Keratinocyte (primary cell): ENCODE measurements at regions not wholly inside any gene's neighbourhood (a gene's known extent, or its start where the extent isn't known, plus 50 kb on each side); places are given as distances from the start of the nearest gene placed in this dataset.

ENCODE experiments used
- DNase-seq: peaks from one replicate; pipeline ENCODE4 v3.0.0-alpha.2; 2011; ENCODE audit warnings: low read depth, missing footprints, low spot score
- FAIRE-seq: peaks from 2 replicates; lab custom pipeline; 2011; peaks lifted over from hg19 to GRCh38; lab: Jason Lieb, UNC
- H2AFZ ChIP-seq: 2 replicates; pipeline ENCODE4 v1.6.0; 2012; ENCODE audit warnings: low read length, control low read depth, inconsistent platforms; ENCODE audit not compliant: control insufficient read depth
- H3K27ac ChIP-seq: 2 replicates; pipeline ENCODE4 v1.5.1; 2011; ENCODE audit warnings: low read length; ENCODE audit not compliant: control insufficient read depth, insufficient read depth
- H3K27me3 ChIP-seq: 3 replicates; pipeline ENCODE4 v1.6.0; 2011; ENCODE audit warnings: low read length; ENCODE audit not compliant: control insufficient read depth, insufficient read depth; ENCODE audit errors: extremely low read depth
- H3K36me3 ChIP-seq, 2 experiments: 2 replicates in 1 of 2; 3 replicates in 1 of 2; pipeline ENCODE4 v1.5.1; 2011; ENCODE audit warnings: low read length in 2 of 2, mild to moderate bottlenecking in 1 of 2; ENCODE audit not compliant: control insufficient read depth in 2 of 2, insufficient read depth in 2 of 2; ENCODE audit errors: extremely low read depth in 1 of 2
- H3K4me1 ChIP-seq: 3 replicates; pipeline ENCODE4 v1.5.1; 2011; ENCODE audit warnings: low read length; ENCODE audit not compliant: control insufficient read depth, insufficient read depth; ENCODE audit errors: extremely low read depth
- H3K4me2 ChIP-seq: 3 replicates; pipeline ENCODE4 v1.6.0; 2011; ENCODE audit warnings: low read depth, low read length; ENCODE audit not compliant: control insufficient read depth, insufficient read depth; ENCODE audit errors: extremely low read depth
- H3K4me3 ChIP-seq, 3 experiments: fragments of 200-600 bp in 1 of 3; sonication (generic) in 1 of 3; 2 replicates in 2 of 3; 3 replicates in 1 of 3; pipeline ENCODE4 v1.5.1; 2011 to 2016; ENCODE audit warnings: low read length in 3 of 3, mild to moderate bottlenecking in 3 of 3, control low read depth in 2 of 3, inconsistent platforms in 1 of 3, low read depth in 1 of 3, mixed read lengths in 1 of 3, mixed run types in 1 of 3, moderate library complexity in 1 of 3; ENCODE audit not compliant: control insufficient read depth in 2 of 3, insufficient read depth in 2 of 3; ENCODE audit errors: extremely low read depth in 1 of 3
- H3K79me2 ChIP-seq: 2 replicates; pipeline ENCODE4 v1.6.0; 2012; ENCODE audit warnings: low read length; ENCODE audit not compliant: control insufficient read depth, insufficient read depth
- H3K9ac ChIP-seq: 3 replicates; pipeline ENCODE4 v1.6.0; 2011; ENCODE audit warnings: low read length; ENCODE audit not compliant: control insufficient read depth, insufficient read depth; ENCODE audit errors: extremely low read depth
- H3K9me1 ChIP-seq: 3 replicates; pipeline ENCODE4 v1.6.0; 2011; ENCODE audit warnings: low read length; ENCODE audit not compliant: control insufficient read depth, insufficient read depth; ENCODE audit errors: extremely low read depth
- H3K9me3 ChIP-seq: 2 replicates; pipeline ENCODE4 v1.5.1; 2012; ENCODE audit warnings: low read depth, low read length; ENCODE audit not compliant: control insufficient read depth
- H4K20me1 ChIP-seq: 3 replicates; pipeline ENCODE4 v1.6.0; 2011; ENCODE audit warnings: low read length; ENCODE audit not compliant: control insufficient read depth, insufficient read depth; ENCODE audit errors: extremely low read depth
- CTCF ChIP-seq, 3 experiments: IDR thresholded peaks in 1 of 3; conservative IDR thresholded peaks in 1 of 3; optimal IDR thresholded peaks in 1 of 3; 2 replicates in 2 of 3; 3 replicates in 1 of 3; pipeline versions ENCODE3 to v1.5.1; 2011; ENCODE audit warnings: low read length in 3 of 3, mild to moderate bottlenecking in 3 of 3, moderate library complexity in 2 of 3, control low read depth in 1 of 3, inconsistent platforms in 1 of 3; ENCODE audit not compliant: insufficient read depth in 2 of 3; ENCODE audit errors: extremely low read depth in 1 of 3
- EZH2 ChIP-seq: IDR thresholded peaks from one replicate; pipeline ENCODE4 v1.6.1; 2012; ENCODE audit warnings: inconsistent platforms, mild to moderate bottlenecking, low read length, moderate library complexity
- dilution Hi-C: fragments of 300-500 bp; cut with MboI; formaldehyde crosslinking; loops from one replicate; pipeline ENCODE4 v1.7.0; 2020; ENCODE audit warnings: low sequenced_read_pairs; ENCODE audit not compliant: extremely low pct_ligation_motif_present

GRCh38 chr2:216565956-216566355, 67.3 kb upstream of the IGFBP2 start:
- Histone ChIP-seq H2AFZ (no peak overlapping the region), H3K4me3 (no peak overlapping the region), H3K27ac (no peak overlapping the region), H3K9me1 (no peaks in the 10 kb centered on the region), H3K9ac (no peak overlapping the region), H3K79me2 (no peaks in the 10 kb centered on the region), H4K20me1 (no peaks in the 10 kb centered on the region), H3K4me2 (no peak overlapping the region), H3K36me3 (no peaks in the 10 kb centered on the region), H3K27me3 (no peaks in the 10 kb centered on the region), H3K4me1 (peaks cover 4% of the 10 kb centered on the region), H3K9me3 (no peaks in the 10 kb centered on the region)
- TF ChIP-seq EZH2 (no peak), CTCF (optimal IDR thresholded peaks at IDR 0.05 in 1 of 3, IDR thresholded peaks at IDR 0.05 in 1 of 3, conservative IDR thresholded peaks at IDR 0.05 in 1 of 3; ENCODE audit: extremely low read depth in 1 of 3, insufficient read depth in 2 of 3, low read length in 3 of 3) (no peak)
- dilution Hi-C loops = no loop called here
- DNase-seq (no peak), FAIRE-seq (no peak)

GRCh38 chr2:216568576-216568975, 64.6 kb upstream of the IGFBP2 start:
- Histone ChIP-seq H3K27ac (no peak overlapping the region), H3K36me3 (no peaks in the 10 kb centered on the region), H2AFZ (no peak overlapping the region), H3K9me1 (no peaks in the 10 kb centered on the region), H3K4me1 (no peaks in the 10 kb centered on the region), H3K4me2 (no peak overlapping the region), H3K4me3 (no peak overlapping the region), H3K9ac (no peak overlapping the region), H4K20me1 (no peaks in the 10 kb centered on the region), H3K79me2 (no peaks in the 10 kb centered on the region), H3K27me3 (no peaks in the 10 kb centered on the region), H3K9me3 (no peaks in the 10 kb centered on the region)
- FAIRE-seq (no peak), DNase-seq (no peak)
- dilution Hi-C loops = no loop called here
- TF ChIP-seq CTCF (optimal IDR thresholded peaks at IDR 0.05 in 1 of 3, IDR thresholded peaks at IDR 0.05 in 1 of 3, conservative IDR thresholded peaks at IDR 0.05 in 1 of 3; ENCODE audit: extremely low read depth in 1 of 3, insufficient read depth in 2 of 3, low read length in 3 of 3) (no peak), EZH2 (no peak)
